Gastrocnemius medialis (tissue), 4 donors: ENCODE measurements at regions not wholly inside any gene's neighbourhood (a gene's known extent, or its start where the extent isn't known, plus 50 kb on each side); places are given as distances from the start of the nearest gene placed in this dataset.

Experiments
- ATAC-seq, 2 donors: fragments of 150-250 bp; one replicate each; pipeline ENCODE4 v1.9.1; 2016
- DNase-seq, 2 donors: peaks; one replicate each; pipeline ENCODE4 v3.0.0-alpha.2; 2019
- H3K27ac ChIP-seq, 4 donors: fragments of 200-600 bp; sonication (generic); 1 replicate in 1 of 4; 2 replicates in 3 of 4; pipeline ENCODE4 v1.5.1; 2016 to 2018; ENCODE audit warnings: mild to moderate bottlenecking in 2 of 4, moderate library complexity in 1 of 4
- H3K27me3 ChIP-seq, 3 donors: fragments of 200-600 bp; sonication (generic) in 2 of 3; 1 replicate in 1 of 3; 2 replicates in 2 of 3; pipeline versions ENCODE4 v1.5.1 to v1.6.0; 2016 to 2019; ENCODE audit warnings: mild to moderate bottlenecking in 1 of 3, moderate library complexity in 1 of 3
- H3K36me3 ChIP-seq, 2 donors: fragments of 200-600 bp; sonication (generic) in 1 of 2; one replicate each; pipeline ENCODE4 v1.5.1; 2017 to 2018
- H3K4me1 ChIP-seq, 2 donors: fragments of 200-600 bp; sonication (generic) in 1 of 2; one replicate each; pipeline ENCODE4 v1.5.1; 2016 to 2017; ENCODE audit warnings: mild to moderate bottlenecking in 2 of 2
- H3K4me3 ChIP-seq, 4 donors: fragments of 200-600 bp; sonication (generic) in 3 of 4; 1 replicate in 1 of 4; 2 replicates in 3 of 4; pipeline ENCODE4 v1.5.1; 2016 to 2019; ENCODE audit warnings: mild to moderate bottlenecking in 2 of 4
- H3K9me3 ChIP-seq, 3 donors: fragments of 200-600 bp; sonication (generic) in 2 of 3; 1 replicate in 1 of 3; 2 replicates in 2 of 3; pipeline ENCODE4 v1.5.1; 2016 to 2019
- POLR2A ChIP-seq, 2 donors: fragments of 450-650 bp; IDR thresholded peaks; one replicate each; pipeline ENCODE4 v1.6.1; 2017; ENCODE audit warnings: antibody characterized with exemption in 2 of 2, mild to moderate bottlenecking in 2 of 2, moderate library complexity in 2 of 2
- in situ Hi-C, 4 donors: fragments of 200-750 bp; cut with MboI; loops; one replicate each; pipeline versions ENCODE4 v1.15.0 to v1.8.0; 2017; ENCODE audit warnings: low sequenced_read_pairs in 4 of 4
- intact Hi-C: fragments of 100-400 bp; cut with DNase I; formaldehyde crosslinking; loops from one replicate; pipeline ENCODE4 v1.15.1; 2023; ENCODE audit warnings: low total_unique reads
- TF ChIP-seq, protein P1 (sequence below), 5 experiments: fragments of 450-650 bp in 3 of 5; fragments of 200-600 bp in 2 of 5; sonication (generic) in 2 of 5; IDR thresholded peaks in 4 of 5; conservative IDR thresholded peaks in 1 of 5; 1 replicate in 4 of 5; 2 replicates in 1 of 5; pipeline ENCODE4 v1.5.1; 2016 to 2019; ENCODE audit warnings: antibody characterized with exemption in 5 of 5, mild to moderate bottlenecking in 3 of 5, moderate library complexity in 3 of 5

DNA sequence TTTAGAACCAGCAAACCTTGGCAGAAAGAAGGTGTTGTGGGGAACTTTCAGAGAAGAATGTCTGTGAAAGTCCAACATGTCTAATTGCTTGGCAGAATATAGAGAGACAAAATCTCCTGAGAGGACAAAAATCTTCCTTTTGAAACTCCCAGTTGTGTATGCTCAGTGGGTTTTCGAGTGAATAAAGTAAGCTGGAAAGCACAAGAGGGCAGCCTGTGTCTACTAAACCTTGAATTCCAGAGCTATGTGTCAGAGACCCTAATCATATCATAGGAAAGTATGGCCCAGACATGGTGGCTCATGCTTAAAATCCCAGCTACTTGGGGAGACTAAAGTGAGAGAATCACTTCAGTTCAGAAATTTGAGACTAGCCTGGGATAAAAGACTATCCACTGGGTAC lies 661.2 kb downstream of the SLC16A7 start:
- no peaks in the 10 kb centered on the region for H3K27me3 ChIP-seq
- no peaks in the 10 kb centered on the region for H3K4me1 ChIP-seq
- H3K4me3 ChIP-seq: no peak overlapping the region
- no peaks in the 10 kb centered on the region for H3K9me3 ChIP-seq
- no peak for TF ChIP-seq POLR2A (IDR thresholded peaks at IDR 0.05)
- TF ChIP-seq, protein P1, sequence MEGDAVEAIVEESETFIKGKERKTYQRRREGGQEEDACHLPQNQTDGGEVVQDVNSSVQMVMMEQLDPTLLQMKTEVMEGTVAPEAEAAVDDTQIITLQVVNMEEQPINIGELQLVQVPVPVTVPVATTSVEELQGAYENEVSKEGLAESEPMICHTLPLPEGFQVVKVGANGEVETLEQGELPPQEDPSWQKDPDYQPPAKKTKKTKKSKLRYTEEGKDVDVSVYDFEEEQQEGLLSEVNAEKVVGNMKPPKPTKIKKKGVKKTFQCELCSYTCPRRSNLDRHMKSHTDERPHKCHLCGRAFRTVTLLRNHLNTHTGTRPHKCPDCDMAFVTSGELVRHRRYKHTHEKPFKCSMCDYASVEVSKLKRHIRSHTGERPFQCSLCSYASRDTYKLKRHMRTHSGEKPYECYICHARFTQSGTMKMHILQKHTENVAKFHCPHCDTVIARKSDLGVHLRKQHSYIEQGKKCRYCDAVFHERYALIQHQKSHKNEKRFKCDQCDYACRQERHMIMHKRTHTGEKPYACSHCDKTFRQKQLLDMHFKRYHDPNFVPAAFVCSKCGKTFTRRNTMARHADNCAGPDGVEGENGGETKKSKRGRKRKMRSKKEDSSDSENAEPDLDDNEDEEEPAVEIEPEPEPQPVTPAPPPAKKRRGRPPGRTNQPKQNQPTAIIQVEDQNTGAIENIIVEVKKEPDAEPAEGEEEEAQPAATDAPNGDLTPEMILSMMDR (IDR thresholded peaks at IDR 0.05 in 4 of 5, conservative IDR thresholded peaks at IDR 0.05 in 1 of 5): no peak
- DNase-seq: no peak
- H3K36me3 ChIP-seq: no peaks in the 10 kb centered on the region
- ATAC-seq: no peak
- no peak overlapping the region for H3K27ac ChIP-seq
- in situ Hi-C loops: no loop called here
- intact Hi-C loops: no loop called here

DNA sequence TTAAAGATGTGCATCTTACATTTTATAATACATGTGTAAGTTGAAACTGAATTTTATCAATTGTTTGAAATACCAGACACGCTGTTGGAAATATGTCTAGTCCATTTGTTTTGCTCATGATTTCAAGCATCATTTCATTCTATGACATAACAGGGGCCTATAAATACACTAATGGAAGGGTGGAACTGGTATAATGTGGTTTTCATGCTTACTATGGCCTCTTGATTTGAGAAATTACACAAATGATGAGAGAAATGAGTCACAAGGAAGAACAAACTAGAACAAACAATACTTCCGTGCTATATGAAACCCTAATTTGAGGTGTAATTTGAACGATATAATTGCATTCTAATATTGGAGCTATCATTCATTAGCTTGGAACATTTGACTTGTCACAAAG lies 663.4 kb downstream of the SLC16A7 start:
- in situ Hi-C loops (no loop called here), intact Hi-C loops (no loop called here)
- DNase-seq (no peak), ATAC-seq (no peak)
- no peaks in the 10 kb centered on the region for H3K27me3 ChIP-seq
- H3K36me3 ChIP-seq: no peaks in the 10 kb centered on the region
- no peaks in the 10 kb centered on the region for H3K4me1 ChIP-seq
- TF ChIP-seq POLR2A (IDR thresholded peaks at IDR 0.05): no peak
- TF ChIP-seq, protein P1 (IDR thresholded peaks at IDR 0.05 in 4 of 5, conservative IDR thresholded peaks at IDR 0.05 in 1 of 5): no peak
- H3K9me3 ChIP-seq: no peaks in the 10 kb centered on the region
- no peak overlapping the region for H3K4me3 ChIP-seq
- no peak overlapping the region for H3K27ac ChIP-seq

DNA sequence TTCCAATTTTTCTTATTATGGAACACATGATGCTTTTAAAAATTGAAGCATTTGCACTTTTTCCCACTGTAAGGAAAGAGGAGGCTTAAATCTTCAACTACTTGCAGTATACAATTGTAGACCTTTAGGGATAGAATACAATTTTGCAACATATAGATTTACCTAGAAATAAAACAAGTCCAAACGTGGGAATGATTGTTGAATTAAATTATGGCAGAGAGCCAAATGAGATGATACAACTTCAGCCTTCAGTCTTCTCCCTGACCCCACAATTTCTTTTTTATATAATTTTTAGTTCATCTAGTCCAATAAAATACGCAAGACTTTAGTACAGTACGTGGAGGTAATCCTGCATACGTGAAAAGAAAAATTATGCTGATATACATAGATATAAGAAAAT lies 666.5 kb downstream of the SLC16A7 start:
- H3K27me3 ChIP-seq: no peaks in the 10 kb centered on the region
- H3K4me1 ChIP-seq: no peaks in the 10 kb centered on the region
- intact Hi-C loops: no loop called here
- in situ Hi-C loops: no loop called here
- no peak for ATAC-seq
- H3K36me3 ChIP-seq: no peaks in the 10 kb centered on the region
- TF ChIP-seq, protein P1 (IDR thresholded peaks at IDR 0.05 in 4 of 5, conservative IDR thresholded peaks at IDR 0.05 in 1 of 5): no peak
- no peak for TF ChIP-seq POLR2A (IDR thresholded peaks at IDR 0.05)
- H3K9me3 ChIP-seq: no peaks in the 10 kb centered on the region
- DNase-seq: no peak
- no peak overlapping the region for H3K27ac ChIP-seq
- H3K4me3 ChIP-seq: no peak overlapping the region

DNA sequence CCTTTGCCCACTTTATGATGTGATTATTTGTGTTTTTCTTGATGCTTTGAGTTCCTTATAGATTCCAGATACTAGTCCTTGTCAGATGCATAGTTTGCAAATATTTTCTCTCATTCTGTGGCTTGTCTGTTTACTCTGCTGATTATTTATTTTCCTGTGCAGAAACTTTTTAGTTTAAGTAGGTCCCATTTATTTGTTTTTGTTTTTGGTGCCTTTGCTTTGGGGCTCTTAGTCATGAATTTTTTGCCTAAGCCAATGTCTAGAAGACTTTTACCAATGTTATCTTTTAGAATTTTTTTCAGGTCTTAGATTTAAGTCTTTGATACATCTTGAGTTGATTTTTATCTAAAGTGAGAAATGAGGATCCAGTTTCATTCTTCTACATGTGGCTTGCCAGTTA lies 667.3 kb downstream of the SLC16A7 start:
- in situ Hi-C loops: no loop called here

More for the DNA sequence above, 667.3 kb downstream of the SLC16A7 start:
- TF ChIP-seq POLR2A (IDR thresholded peaks at IDR 0.05): no peak
- TF ChIP-seq, protein P1 (IDR thresholded peaks at IDR 0.05 in 4 of 5, conservative IDR thresholded peaks at IDR 0.05 in 1 of 5): no peak
- H3K27me3 ChIP-seq: no peaks in the 10 kb centered on the region
- H3K27ac ChIP-seq: no peak overlapping the region
- intact Hi-C loops: no loop called here
- no peak for DNase-seq
- no peaks in the 10 kb centered on the region for H3K4me1 ChIP-seq
- no peak overlapping the region for H3K4me3 ChIP-seq
- no peaks in the 10 kb centered on the region for H3K36me3 ChIP-seq
- no peak for ATAC-seq
- H3K9me3 ChIP-seq: no peaks in the 10 kb centered on the region
